GM10266 (cell line): ENCODE measurements at regions not wholly inside any gene's neighbourhood (a gene's known extent, or its start where the extent isn't known, plus 50 kb on each side); places are given as distances from the start of the nearest gene placed in this dataset.
"Not testable (repeated sequence)": the region's sequence is repeated elsewhere in the genome, so short reads cannot be mapped to it uniquely, and the experiment has no call there.

Experiments used
- DNase-seq: peaks from one replicate; pipeline ENCODE4 v3.0.0; 2012; ENCODE audit errors: extremely low spot score
- TF ChIP-seq, protein P1 (sequence below): IDR thresholded peaks from 2 replicates; pipeline ENCODE4 v1.5.1; 2012; ENCODE audit warnings: mild to moderate bottlenecking, low read depth; ENCODE audit not compliant: control insufficient read depth, insufficient read depth; ENCODE audit errors: missing control alignments

DNA sequence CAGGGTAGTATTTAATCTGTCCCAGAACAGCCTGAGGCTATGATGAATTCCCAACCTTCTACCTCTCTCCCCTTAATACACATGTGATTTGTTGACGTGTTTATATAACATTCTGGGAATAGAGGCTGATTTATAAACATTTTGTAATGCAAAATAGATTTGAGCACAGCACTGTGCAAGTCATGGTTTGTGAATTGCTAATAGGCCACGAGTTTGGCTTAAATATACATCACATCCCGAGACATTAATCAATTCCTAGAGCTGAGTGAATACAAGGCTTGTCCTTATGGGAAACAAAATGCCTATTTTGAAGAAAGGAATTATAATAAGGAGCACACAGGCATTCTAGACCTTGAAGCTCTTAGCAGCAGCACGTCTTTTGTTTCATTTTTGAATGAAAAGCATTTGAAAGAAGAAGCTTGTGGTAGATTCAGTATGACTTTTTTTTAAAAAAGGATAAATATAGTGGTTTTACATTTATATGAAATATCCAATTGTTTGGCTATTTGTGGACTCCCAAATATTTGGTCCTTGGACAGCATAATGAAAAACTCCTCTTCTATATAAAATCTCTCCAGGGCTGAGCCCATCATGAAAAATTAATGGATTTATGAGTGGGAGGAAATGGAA is 116.4 kb downstream of the SLC17A6 start:
- TF ChIP-seq, protein P1, sequence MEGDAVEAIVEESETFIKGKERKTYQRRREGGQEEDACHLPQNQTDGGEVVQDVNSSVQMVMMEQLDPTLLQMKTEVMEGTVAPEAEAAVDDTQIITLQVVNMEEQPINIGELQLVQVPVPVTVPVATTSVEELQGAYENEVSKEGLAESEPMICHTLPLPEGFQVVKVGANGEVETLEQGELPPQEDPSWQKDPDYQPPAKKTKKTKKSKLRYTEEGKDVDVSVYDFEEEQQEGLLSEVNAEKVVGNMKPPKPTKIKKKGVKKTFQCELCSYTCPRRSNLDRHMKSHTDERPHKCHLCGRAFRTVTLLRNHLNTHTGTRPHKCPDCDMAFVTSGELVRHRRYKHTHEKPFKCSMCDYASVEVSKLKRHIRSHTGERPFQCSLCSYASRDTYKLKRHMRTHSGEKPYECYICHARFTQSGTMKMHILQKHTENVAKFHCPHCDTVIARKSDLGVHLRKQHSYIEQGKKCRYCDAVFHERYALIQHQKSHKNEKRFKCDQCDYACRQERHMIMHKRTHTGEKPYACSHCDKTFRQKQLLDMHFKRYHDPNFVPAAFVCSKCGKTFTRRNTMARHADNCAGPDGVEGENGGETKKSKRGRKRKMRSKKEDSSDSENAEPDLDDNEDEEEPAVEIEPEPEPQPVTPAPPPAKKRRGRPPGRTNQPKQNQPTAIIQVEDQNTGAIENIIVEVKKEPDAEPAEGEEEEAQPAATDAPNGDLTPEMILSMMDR: no peak
- DNase-seq: no peak

DNA sequence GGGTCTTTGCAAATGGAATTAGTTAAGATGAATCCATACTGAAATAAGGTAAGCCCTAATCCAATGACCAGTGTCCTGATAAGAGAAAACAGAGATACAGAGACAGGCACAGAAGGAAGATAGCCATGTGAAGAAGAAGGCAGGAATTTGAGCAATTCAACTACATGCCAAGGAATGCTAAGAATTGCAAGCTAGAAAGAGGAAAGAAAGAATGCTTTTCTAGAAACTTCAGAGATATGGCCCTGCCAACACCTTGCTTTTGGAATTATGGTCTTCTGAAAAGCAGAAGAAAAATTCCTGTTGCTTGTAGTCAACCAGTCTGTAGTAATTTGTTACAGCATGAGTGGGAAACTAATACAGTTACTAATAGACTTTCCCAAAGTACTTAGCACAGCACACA is 111.3 kb downstream of the SLC17A6 start:
- DNase-seq: no peak
- TF ChIP-seq, protein P1: no peak

DNA sequence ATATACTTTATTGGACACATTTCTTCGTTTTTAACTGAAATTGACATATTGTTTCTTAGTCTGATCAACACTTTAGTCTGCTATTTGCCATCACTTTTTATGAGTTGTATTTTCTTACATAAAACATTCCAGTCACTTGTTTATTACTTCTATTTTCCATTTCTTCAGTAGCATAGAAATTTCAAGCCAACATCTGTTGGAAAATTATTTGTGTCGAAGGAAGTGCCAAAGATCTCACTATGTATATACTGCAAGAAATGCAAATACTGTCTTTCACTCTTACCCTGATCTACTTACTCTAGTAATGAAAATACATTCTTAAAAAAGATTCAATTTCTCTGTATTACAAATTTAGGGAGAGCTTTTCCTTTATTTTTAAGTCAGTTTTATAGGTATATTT is 105.9 kb downstream of the SLC17A6 start:
- DNase-seq: no peak
- TF ChIP-seq, protein P1: no peak

DNA sequence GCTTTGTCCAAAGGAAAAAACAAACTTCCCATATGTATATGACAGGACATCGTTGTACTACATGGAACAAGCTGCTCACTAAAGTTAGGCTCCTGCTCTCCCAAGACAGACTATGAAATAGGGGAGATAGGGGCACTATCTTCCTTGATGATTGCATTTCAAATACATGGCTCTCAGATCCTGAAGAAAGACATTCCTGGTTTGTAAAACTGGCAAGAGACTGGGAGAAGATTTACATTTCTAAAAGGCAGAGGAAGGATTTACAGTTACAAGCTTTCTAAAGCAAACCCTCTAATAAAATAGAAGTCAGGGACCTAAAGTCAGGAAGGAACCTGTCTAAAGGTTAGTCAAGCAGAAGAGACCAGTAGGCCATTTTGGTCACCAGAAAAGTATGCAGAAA is 103.7 kb downstream of the SLC17A6 start:
- DNase-seq: no peak
- TF ChIP-seq, protein P1: no peak

DNA sequence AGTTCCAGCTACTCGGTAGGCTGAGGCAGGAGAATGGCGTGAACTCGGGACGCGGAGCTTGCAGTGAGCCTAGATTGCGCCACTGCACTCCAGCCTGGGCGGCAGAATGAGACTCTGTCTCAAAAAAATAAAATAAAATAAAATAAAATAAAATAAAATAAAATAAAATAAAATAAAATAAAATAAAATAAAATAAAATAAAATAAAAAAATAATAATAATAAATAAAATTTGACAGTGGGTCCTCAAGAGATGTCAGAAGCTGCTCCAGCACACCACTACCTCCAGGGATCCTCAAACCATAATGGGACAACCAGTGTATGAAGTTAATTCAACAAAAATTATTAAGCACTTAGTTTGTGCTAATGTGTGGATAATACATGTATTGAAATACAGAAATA is 97.4 kb downstream of the SLC17A6 start:
- DNase-seq: not testable (repeated sequence)

DNA sequence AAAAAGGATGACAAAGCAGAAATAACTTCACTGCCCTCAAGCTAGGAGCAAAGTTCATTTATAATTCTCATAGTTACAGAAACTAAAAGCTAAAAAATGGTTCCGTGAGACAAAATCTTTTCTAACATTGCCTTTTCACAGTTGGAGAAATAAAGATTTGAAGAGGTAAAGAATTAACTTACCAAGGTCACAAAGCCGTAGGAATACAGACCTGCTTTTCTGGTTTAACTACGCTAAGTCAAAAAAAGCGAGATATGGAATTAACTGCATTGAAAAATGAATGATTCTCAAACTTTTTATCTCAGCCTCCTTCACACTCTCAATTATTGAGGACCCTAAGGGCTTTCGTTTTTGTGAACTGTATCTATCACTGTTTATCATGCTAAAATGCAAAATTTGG is 95.3 kb downstream of the SLC17A6 start:
- no peak for DNase-seq
- TF ChIP-seq, protein P1: no peak

DNA sequence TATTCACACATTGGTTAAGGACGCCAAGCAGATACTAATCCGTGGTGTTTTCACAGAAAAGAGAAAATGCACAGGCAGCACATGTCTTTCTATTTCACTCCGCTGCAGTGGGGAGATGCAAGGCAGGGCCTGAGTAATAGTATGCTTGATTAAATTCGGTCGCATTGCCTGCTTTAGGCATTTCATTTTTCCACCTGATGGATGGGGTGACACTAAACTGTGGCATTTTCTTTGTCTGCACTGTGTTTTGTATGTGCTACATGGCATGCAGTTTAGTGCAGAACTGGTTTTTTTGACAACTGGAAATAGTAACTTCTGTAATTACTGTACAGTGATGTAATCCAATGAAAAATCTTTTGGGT is 94.9 kb downstream of the SLC17A6 start:
- TF ChIP-seq, protein P1: no peak
- DNase-seq: no peak
